K562 (cell line): ENCODE measurements at regions not wholly inside any gene's neighbourhood (a gene's known extent, or its start where the extent isn't known, plus 50 kb on each side); places are given as distances from the start of the nearest gene placed in this dataset.

Source experiments
- ATAC-seq: fragments of 200-7000 bp; cut with Tn5 transposase; 3 replicates; pipeline ENCODE4 v1.9.1; 2020; ENCODE audit warnings: moderate library complexity
- BruUV-seq: library from RNA; stranded (reverse); fragments of 400-500 nt; replicated peaks from 2 replicates; lab custom pipeline; 2021; lab: Mats Ljungman, UMichigan
- CTCF ChIA-PET: fragments of 300-600 bp; formaldehyde crosslinking; extraction: SDS; loops from one replicate; lab custom pipeline; 2021; ENCODE audit warnings: low intra/inter-chr PET ratio; lab: Yijun Ruan, JAX
- POLR2A ChIA-PET: fragments of 300-600, 350-650 bp; sonication (Branson Sonifier 250); formaldehyde crosslinking; extraction: SDS; loops from one replicate; lab custom pipeline; 2021; ENCODE audit warnings: antibody characterized with exemption, inconsistent platforms; lab: Yijun Ruan, JAX
- DNase-seq, 4 experiments: peaks; one replicate each; pipeline versions ENCODE4 v3.0.0 to v3.0.0-alpha.2; 2011 to 2018; ENCODE audit warnings: low spot score in 3 of 4, mixed read lengths in 3 of 4; ENCODE audit errors: extremely low read depth in 1 of 4
- FAIRE-seq: peaks from 2 replicates; lab custom pipeline; 2011; peaks lifted over from hg19 to GRCh38; lab: Jason Lieb, UNC
- H2AFZ ChIP-seq: 2 replicates; pipeline ENCODE4 v1.6.0; 2011; ENCODE audit warnings: low read depth, low read length, control low read depth, inconsistent platforms
- H3K27ac ChIP-seq: fragments of 200-600 bp; 3 replicates; pipeline ENCODE4 v1.8.0; 2011; ENCODE audit warnings: low read depth, mild to moderate bottlenecking, control low read depth, inconsistent platforms, low read length, moderate library complexity, mixed read lengths; ENCODE audit errors: extremely low read depth
- H3K27me3 ChIP-seq, 2 experiments: fragments of 300-600 bp in 1 of 2; 2 replicates in 1 of 2; 3 replicates in 1 of 2; pipeline versions ENCODE4 v1.6.0 to v1.8.0; 2011; ENCODE audit warnings: inconsistent platforms in 2 of 2, low read length in 2 of 2, mild to moderate bottlenecking in 1 of 2, mixed read lengths in 1 of 2, moderate library complexity in 1 of 2; ENCODE audit not compliant: control insufficient read depth in 2 of 2, insufficient read depth in 2 of 2
- H3K36me3 ChIP-seq: fragments of 300-600 bp; 3 replicates; pipeline ENCODE4 v1.8.0; 2011; ENCODE audit warnings: mild to moderate bottlenecking, low read length, inconsistent platforms; ENCODE audit not compliant: control insufficient read depth, insufficient read depth
- H3K4me1 ChIP-seq, 2 experiments: fragments of 200-600 bp in 1 of 2; replicated peaks in 1 of 2; 2 replicates in 1 of 2; 3 replicates in 1 of 2; pipeline versions ENCODE4 v1.5.1 to v1.8.0; 2011; ENCODE audit warnings: inconsistent platforms in 2 of 2, low read length in 2 of 2, mild to moderate bottlenecking in 1 of 2, mixed read lengths in 1 of 2, moderate library complexity in 1 of 2; ENCODE audit not compliant: control insufficient read depth in 2 of 2, insufficient read depth in 2 of 2
- H3K4me2 ChIP-seq: 2 replicates; pipeline ENCODE4 v1.6.1; 2011; ENCODE audit warnings: low read length, control low read depth, inconsistent platforms, mixed read lengths; ENCODE audit not compliant: insufficient read depth
- H3K4me3 ChIP-seq: fragments of 200-600 bp; sonication (generic), shearing (Covaris generic); 2 replicates; pipeline ENCODE4 v1.5.1; 2016; ENCODE audit warnings: control low read depth, inconsistent platforms
- H3K79me2 ChIP-seq: fragments of 200-600 bp; 3 replicates; pipeline ENCODE4 v1.8.0; 2011; ENCODE audit warnings: low read length, inconsistent platforms; ENCODE audit not compliant: control insufficient read depth, insufficient read depth
- H3K9ac ChIP-seq, 2 experiments: 2 replicates each; pipeline versions ENCODE4 v1.6.0 to v1.6.1; 2011; ENCODE audit warnings: low read depth in 2 of 2, low read length in 2 of 2, control low read depth in 1 of 2, inconsistent platforms in 1 of 2, mild to moderate bottlenecking in 1 of 2, mixed read lengths in 1 of 2; ENCODE audit not compliant: insufficient read depth in 1 of 2
- H3K9me1 ChIP-seq: one replicate; pipeline ENCODE4 v1.6.0; 2011; ENCODE audit warnings: inconsistent platforms, mild to moderate bottlenecking, low read length, moderate library complexity; ENCODE audit not compliant: control insufficient read depth, insufficient read depth
- H3K9me3 ChIP-seq: replicated peaks from 2 replicates; pipeline ENCODE4 v1.5.1; 2011; ENCODE audit warnings: low read depth, low read length, inconsistent platforms; ENCODE audit not compliant: control insufficient read depth, insufficient read depth
- H4K20me1 ChIP-seq: replicated peaks from 2 replicates; pipeline ENCODE4 v1.6.1; 2011; ENCODE audit warnings: low read length, inconsistent platforms, mixed read lengths; ENCODE audit not compliant: control insufficient read depth, insufficient read depth
- DIDO1 ChIP-seq: fragments of 450-650 bp; IDR thresholded peaks from 2 replicates; pipeline ENCODE4 v1.6.1; 2016; ENCODE audit warnings: low read depth, missing biosample characterization, missing genetic modification characterization
- EP400 ChIP-seq: fragments of 450-650 bp; IDR thresholded peaks from 2 replicates; pipeline ENCODE4 v1.6.1; 2017; ENCODE audit warnings: antibody characterized with exemption, mild to moderate bottlenecking, moderate library complexity
- ETS2 ChIP-seq: IDR thresholded peaks from 2 replicates; pipeline ENCODE4 v1.6.1; 2016; ENCODE audit warnings: borderline replicate concordance, missing genetic modification characterization, mild to moderate bottlenecking, moderate library complexity, missing compliant biosample characterization; ENCODE audit not compliant: poor library complexity, severe bottlenecking
- IRF2 ChIP-seq: sonication (generic); formaldehyde crosslinking; IDR thresholded peaks from 2 replicates; pipeline ENCODE4 v1.8.1; 2022; ENCODE audit warnings: mild to moderate bottlenecking, missing genetic modification reagents
- L3MBTL2 ChIP-seq: fragments of 450-650 bp; IDR thresholded peaks from 2 replicates; pipeline ENCODE4 v1.6.1; 2016; ENCODE audit warnings: mild to moderate bottlenecking, moderate library complexity
- MCM5 ChIP-seq: fragments of 450-650 bp; IDR thresholded peaks from 2 replicates; pipeline ENCODE4 v1.6.1; 2016; ENCODE audit warnings: low read depth
- MXI1 ChIP-seq: IDR thresholded peaks from 2 replicates; pipeline ENCODE4 v1.6.1; 2011; ENCODE audit warnings: low read depth, mild to moderate bottlenecking, improper control_type of control experiment, low read length
- SAFB ChIP-seq: fragments of 200-400 bp; formaldehyde crosslinking; IDR thresholded peaks from 2 replicates; pipeline ENCODE4 v1.6.1; 2017; ENCODE audit warnings: low read depth, low read length, borderline replicate concordance
- ZBTB1 ChIP-seq: sonication (generic); formaldehyde crosslinking; IDR thresholded peaks from 2 replicates; pipeline ENCODE4 v1.8.1; 2023; ENCODE audit warnings: missing genetic modification reagents, low read depth, mild to moderate bottlenecking, borderline replicate concordance
- ZNF589 ChIP-seq: fragments of 200-800 bp; sonication (Bioruptor generic); IDR thresholded peaks from 2 replicates; pipeline ENCODE4 v1.6.1; 2016; ENCODE audit warnings: low read depth, missing genetic modification characterization, missing compliant biosample characterization
- ZNF592 ChIP-seq: fragments of 450-650 bp; IDR thresholded peaks from 2 replicates; pipeline ENCODE4 v1.6.1; 2017; ENCODE audit warnings: antibody characterized with exemption, mild to moderate bottlenecking
- WGBS: fragments of 100-300 bp; shearing (Covaris generic); methylation state at CpG from one replicate; pipeline ENCODE4 v1.1.6; 2016; ENCODE audit warnings: low coverage, mixed read lengths; ENCODE audit not compliant: insufficient coverage; ENCODE audit errors: missing lambda C conversion rate; 5-methylcytosine and 5-hydroxymethylcytosine counted together
- in situ Hi-C: fragments of 300-500 bp; cut with MboI; formaldehyde crosslinking; loops from 4 replicates; pipeline ENCODE4 v1.15.0; 2018; ENCODE audit warnings: inconsistent platforms, mixed read lengths
- intact Hi-C: fragments of 100-400 bp; cut with micrococcal nuclease; formaldehyde crosslinking; loops from 2 replicates; pipeline ENCODE4 v1.14.2; 2022
- TF ChIP-seq, protein P1 (sequence below), 2 experiments: fragments of 450-650 bp in 1 of 2; sonication (generic) in 1 of 2; formaldehyde crosslinking in 1 of 2; IDR thresholded peaks in 1 of 2; conservative IDR thresholded peaks in 1 of 2; 2 replicates each; pipeline versions ENCODE4 v1.6.1 to v1.8.1; 2016 to 2023; ENCODE audit warnings: mild to moderate bottlenecking in 2 of 2, moderate library complexity in 2 of 2, inconsistent platforms in 1 of 2, missing genetic modification reagents in 1 of 2

DNA sequence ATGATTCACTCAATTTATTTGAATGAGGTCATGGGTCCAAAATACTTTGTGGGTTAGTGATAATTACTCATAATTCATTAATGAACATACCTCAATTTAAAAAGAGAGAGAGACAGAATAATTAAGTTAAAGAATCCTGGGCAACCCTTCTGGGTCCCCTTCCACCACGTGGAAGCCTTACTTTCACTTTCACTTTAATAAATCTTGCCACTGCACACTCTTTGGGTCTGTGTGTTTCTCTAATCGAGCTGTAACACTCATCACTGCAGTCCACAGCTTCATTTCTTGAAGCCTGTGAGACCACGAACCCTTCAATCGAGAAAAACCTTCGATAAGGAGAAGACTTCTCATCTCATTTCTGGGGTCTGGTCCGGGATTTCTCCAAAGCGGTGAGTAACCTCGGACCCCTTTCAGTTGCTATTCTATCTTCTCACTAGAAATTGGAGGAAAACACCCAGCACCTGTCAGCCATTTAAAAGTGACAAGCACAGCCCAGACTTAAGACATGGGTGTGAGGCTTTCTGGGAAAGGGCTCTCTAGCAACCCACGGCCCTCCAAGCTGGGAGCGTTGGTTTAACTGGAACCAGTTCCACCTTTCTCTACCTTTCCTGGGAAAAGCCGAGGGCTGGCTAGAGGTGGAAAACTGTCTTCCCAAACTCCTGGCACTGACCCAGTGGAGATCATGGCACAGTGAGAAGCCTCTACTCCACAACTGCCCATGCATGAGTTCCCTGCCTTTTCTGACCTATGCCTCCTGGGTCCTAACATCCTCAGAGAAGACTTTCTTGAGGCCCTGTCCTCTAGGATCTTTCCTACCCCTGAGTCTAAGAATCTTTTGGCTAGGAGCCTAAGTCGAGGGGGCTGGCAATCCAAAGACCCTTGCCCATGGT is 148.8 kb upstream of the ATF7IP start:
- Histone ChIP-seq H3K27ac (no peak overlapping the region), H2AFZ (peak overlapping the region; percentile 96), H3K4me2 (peak overlapping the region; percentile 67), H3K4me3 (0 out of 2 replicates have a peak overlapping the region, but pooled peaks have one; percentile 7), H4K20me1 (no peaks in the 10 kb centered on the region), H3K79me2 (no peaks in the 10 kb centered on the region), H3K9me1 (no peaks in the 10 kb centered on the region), H3K4me1 (0 out of 5 replicates have a peak, but pooled peaks cover 0 to 2% of the 10 kb centered on the region in 2 experiments), H3K27me3 (no peaks in the 10 kb centered on the region), H3K9ac (peak overlapping the region in 1 of 2 experiments; percentile 33; a peak in 1 of 4 replicates), H3K36me3 (no peaks in the 10 kb centered on the region), H3K9me3 (no peaks in the 10 kb centered on the region; the same call in none of the 2 replicates)
- WGBS: 30% methylated on average over 10 of the region's 12 CpGs
- in situ Hi-C loops (loop anchor here (25.0 kb wide), 1 partner anchor 746 kb away; the partner anchor contains the start of genes ARHGDIB and PDE6H), intact Hi-C loops (no loop called here)
- POLR2A ChIA-PET: no interaction called here
- ATAC-seq: peak; percentile 55; the same call in 2 of the 3 replicates
- DNase-seq: peak in 1 of 4 experiments; percentile 11
- BruUV-seq: no TSS peak
- CTCF ChIA-PET: no interaction called here
- peak; percentile 56 for FAIRE-seq
- TF ChIP-seq, protein P1, sequence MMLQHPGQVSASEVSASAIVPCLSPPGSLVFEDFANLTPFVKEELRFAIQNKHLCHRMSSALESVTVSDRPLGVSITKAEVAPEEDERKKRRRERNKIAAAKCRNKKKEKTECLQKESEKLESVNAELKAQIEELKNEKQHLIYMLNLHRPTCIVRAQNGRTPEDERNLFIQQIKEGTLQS (IDR thresholded peaks at IDR 0.05): no peak
- TF ChIP-seq, protein P1 (CRISPR knock-in tag; conservative IDR thresholded peaks at IDR 0.05): no peak
- TF ChIP-seq MXI1: peak; percentile 77; the same call in 1 of the 2 replicates
- no peak for TF ChIP-seq DIDO1 (tag)
- TF ChIP-seq ZNF592: 0 out of 2 replicates have a peak, but pooled peaks have one; percentile 37
- TF ChIP-seq IRF2 (CRISPR knock-in tag): peak; percentile 97
- TF ChIP-seq ETS2 (tag): no peak
- TF ChIP-seq SAFB: no peak
- TF ChIP-seq EP400: 0 out of 2 replicates have a peak, but pooled peaks have one; percentile 26
- no peak for TF ChIP-seq MCM5
- TF ChIP-seq L3MBTL2: peak; percentile 56
- TF ChIP-seq ZNF589 (CRISPR knock-in tag): peak; percentile 22; the same call in 1 of the 2 replicates
- TF ChIP-seq ZBTB1 (CRISPR knock-in tag): no peak
